ENCODE measurements at regions not wholly inside any gene's neighbourhood (a gene's known extent, or its start where the extent isn't known, plus 50 kb on each side); places are given as distances from the start of the nearest gene placed in this dataset.

GRCh38 chr2:224134003-224134734, 95.1 kb upstream of the SERPINE2 start:
- H3K9me3 Mint-ChIP-seq (ENCODE audit: unreplicated experiment) = peaks cover 8% of the 10 kb centered on the region
- H3K36me3 Mint-ChIP-seq (ENCODE audit: insufficient read depth, unreplicated experiment) = no peaks in the 10 kb centered on the region
- BruUV-seq (replicated peaks) = no TSS peak
- H3K4me1 Mint-ChIP-seq (ENCODE audit: low read depth, unreplicated experiment) = no peaks in the 10 kb centered on the region
- CTCF ChIA-PET = no interaction called here
- TF ChIP-seq, protein P1, sequence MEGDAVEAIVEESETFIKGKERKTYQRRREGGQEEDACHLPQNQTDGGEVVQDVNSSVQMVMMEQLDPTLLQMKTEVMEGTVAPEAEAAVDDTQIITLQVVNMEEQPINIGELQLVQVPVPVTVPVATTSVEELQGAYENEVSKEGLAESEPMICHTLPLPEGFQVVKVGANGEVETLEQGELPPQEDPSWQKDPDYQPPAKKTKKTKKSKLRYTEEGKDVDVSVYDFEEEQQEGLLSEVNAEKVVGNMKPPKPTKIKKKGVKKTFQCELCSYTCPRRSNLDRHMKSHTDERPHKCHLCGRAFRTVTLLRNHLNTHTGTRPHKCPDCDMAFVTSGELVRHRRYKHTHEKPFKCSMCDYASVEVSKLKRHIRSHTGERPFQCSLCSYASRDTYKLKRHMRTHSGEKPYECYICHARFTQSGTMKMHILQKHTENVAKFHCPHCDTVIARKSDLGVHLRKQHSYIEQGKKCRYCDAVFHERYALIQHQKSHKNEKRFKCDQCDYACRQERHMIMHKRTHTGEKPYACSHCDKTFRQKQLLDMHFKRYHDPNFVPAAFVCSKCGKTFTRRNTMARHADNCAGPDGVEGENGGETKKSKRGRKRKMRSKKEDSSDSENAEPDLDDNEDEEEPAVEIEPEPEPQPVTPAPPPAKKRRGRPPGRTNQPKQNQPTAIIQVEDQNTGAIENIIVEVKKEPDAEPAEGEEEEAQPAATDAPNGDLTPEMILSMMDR (IDR thresholded peaks at IDR 0.05; ENCODE audit: insufficient read depth in 1 of 2, low read depth in 1 of 2, low read length in 1 of 2, severe bottlenecking in 1 of 2, unreplicated experiment in 1 of 2) = no peak
- Histone ChIP-seq H3K4me3 (ENCODE audit: low read depth, low read length) (no peak overlapping the region), H3K27me3 (replicated peaks; ENCODE audit: control insufficient read depth, insufficient read depth, low read length) (no peaks in the 10 kb centered on the region), H3K4me1 (no peaks in the 10 kb centered on the region), H3K9me3 (no peaks in the 10 kb centered on the region), H3K36me3 (ENCODE audit: control insufficient read depth, insufficient read depth, low read length) (no peaks in the 10 kb centered on the region)
- POLR2A ChIA-PET = no interaction called here
- intact Hi-C loops (cut with micrococcal nuclease; ENCODE audit: unreplicated experiment) = no loop called here
- H3K27me3 Mint-ChIP-seq (ENCODE audit: insufficient read depth, unreplicated experiment) = peaks cover 16% of the 10 kb centered on the region
- H3K27ac Mint-ChIP-seq (ENCODE audit: unreplicated experiment) = no peak overlapping the region
- no peak overlapping the region for H3K4me3 Mint-ChIP-seq (ENCODE audit: unreplicated experiment)
- no peak for DNase-seq

- CTCF ChIA-PET = interaction anchor here (0.6 kb wide), 1 partner anchor 16 kb away, joined by 3 read pairs; no protein-coding TSS in a partner anchor
- Mint-ChIP-seq H3K4me1 (ENCODE audit: low read depth, unreplicated experiment) (no peaks in the 10 kb centered on the region), H3K9me3 (ENCODE audit: unreplicated experiment) (peaks cover 3% of the 10 kb centered on the region), H3K4me3 (ENCODE audit: unreplicated experiment) (no peak overlapping the region), H3K27me3 (ENCODE audit: insufficient read depth, unreplicated experiment) (peaks cover 18% of the 10 kb centered on the region), H3K36me3 (ENCODE audit: insufficient read depth, unreplicated experiment) (no peaks in the 10 kb centered on the region), H3K27ac (ENCODE audit: unreplicated experiment) (no peak overlapping the region)
- intact Hi-C loops (cut with micrococcal nuclease; ENCODE audit: unreplicated experiment) = no loop called here
- H3K27me3 ChIP-seq (replicated peaks; ENCODE audit: control insufficient read depth, insufficient read depth, low read length) = no peaks in the 10 kb centered on the region
- no TSS peak for BruUV-seq (replicated peaks)
- H3K4me3 ChIP-seq (ENCODE audit: low read depth, low read length) = no peak overlapping the region
- no peaks in the 10 kb centered on the region for H3K36me3 ChIP-seq (ENCODE audit: control insufficient read depth, insufficient read depth, low read length)
- TF ChIP-seq, protein P1 (IDR thresholded peaks at IDR 0.05; ENCODE audit: insufficient read depth in 1 of 2, low read depth in 1 of 2, low read length in 1 of 2, severe bottlenecking in 1 of 2, unreplicated experiment in 1 of 2) = no peak
- DNase-seq = no peak
- H3K4me1 ChIP-seq = no peaks in the 10 kb centered on the region
- no peaks in the 10 kb centered on the region for H3K9me3 ChIP-seq
- POLR2A ChIA-PET = no interaction called here
Observed at GRCh38 chr2:224133387-224133786, 94.3 kb upstream of the SERPINE2 start.

DNA sequence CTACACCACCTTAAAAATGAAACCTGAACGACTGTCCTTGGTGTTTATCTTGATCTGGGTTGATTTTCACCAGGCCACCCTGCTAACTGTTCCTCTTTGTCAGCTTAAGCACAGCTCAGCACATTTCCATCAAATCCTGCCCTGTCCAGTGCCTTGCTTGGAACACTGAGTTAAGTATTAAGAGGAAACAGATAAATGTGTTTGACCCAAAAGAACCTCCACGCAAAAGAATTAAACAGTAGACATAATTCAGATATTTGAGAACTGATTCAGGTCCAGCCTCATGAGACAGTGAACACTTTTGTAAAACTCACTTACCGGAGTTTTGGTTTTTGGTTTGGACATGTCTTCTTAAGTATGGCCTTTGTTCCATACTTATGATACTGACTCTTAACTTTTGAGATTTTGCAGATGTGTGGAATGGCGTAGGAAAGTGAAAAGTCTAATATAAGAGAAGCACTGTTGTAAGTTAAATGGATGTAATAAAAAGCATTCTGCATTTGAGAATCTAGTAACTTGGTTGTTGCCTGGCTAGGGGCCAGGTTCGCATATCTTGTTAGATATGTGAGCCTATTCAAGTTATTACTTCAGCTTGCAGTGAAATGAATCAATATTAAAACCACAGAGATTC, 88.9 kb upstream of the SERPINE2 start:
- H3K36me3 Mint-ChIP-seq (ENCODE audit: insufficient read depth, unreplicated experiment) = no peaks in the 10 kb centered on the region
- H3K27me3 Mint-ChIP-seq (ENCODE audit: insufficient read depth, unreplicated experiment) = peaks cover 30% of the 10 kb centered on the region
- H3K4me1 Mint-ChIP-seq (ENCODE audit: low read depth, unreplicated experiment) = no peaks in the 10 kb centered on the region
- H3K27me3 ChIP-seq (replicated peaks; ENCODE audit: control insufficient read depth, insufficient read depth, low read length) = no peaks in the 10 kb centered on the region
- no peaks in the 10 kb centered on the region for H3K36me3 ChIP-seq (ENCODE audit: control insufficient read depth, insufficient read depth, low read length)
- peaks cover 9% of the 10 kb centered on the region for H3K9me3 Mint-ChIP-seq (ENCODE audit: unreplicated experiment)
- BruUV-seq (replicated peaks) = no TSS peak
- no peak overlapping the region for H3K27ac Mint-ChIP-seq (ENCODE audit: unreplicated experiment)
- intact Hi-C loops (cut with micrococcal nuclease; ENCODE audit: unreplicated experiment) = no loop called here
- ChIA-PET POLR2A (no interaction called here), CTCF (no interaction called here)
- H3K4me3 ChIP-seq (ENCODE audit: low read depth, low read length) = no peak overlapping the region
- TF ChIP-seq, protein P1 (IDR thresholded peaks at IDR 0.05; ENCODE audit: insufficient read depth in 1 of 2, low read depth in 1 of 2, low read length in 1 of 2, severe bottlenecking in 1 of 2, unreplicated experiment in 1 of 2) = no peak
- no peaks in the 10 kb centered on the region; the same call in 1 of the 2 replicates for H3K9me3 ChIP-seq
- H3K4me1 ChIP-seq = no peaks in the 10 kb centered on the region
- H3K4me3 Mint-ChIP-seq (ENCODE audit: unreplicated experiment) = no peak overlapping the region
- no peak for DNase-seq

All from Caco-2 (cell line).